HCT116 (cell line): ENCODE measurements at regions not wholly inside any gene's neighbourhood (a gene's known extent, or its start where the extent isn't known, plus 50 kb on each side); places are given as distances from the start of the nearest gene placed in this dataset.

Source experiments
- ATAC-seq: fragments of 200-7000 bp; cut with Tn5 transposase; 2 replicates; pipeline ENCODE4 v1.9.1; 2020; ENCODE audit warnings: mild to moderate bottlenecking, moderate library complexity
- BruUV-seq: library from RNA; stranded (reverse); fragments of 400-500 nt; replicated peaks from 2 replicates; lab custom pipeline; 2021; lab: Mats Ljungman, UMichigan
- CTCF ChIA-PET: fragments of 300-600 bp; sonication (Branson Sonifier 250); formaldehyde crosslinking; loops from one replicate; lab custom pipeline; 2021; ENCODE audit warnings: antibody characterized with exemption; lab: Charles Lee
- POLR2A ChIA-PET: fragments of 300-600, 350-600 bp; sonication (Branson Sonifier 250); formaldehyde crosslinking; loops from one replicate; lab custom pipeline; 2021; ENCODE audit warnings: antibody characterized with exemption; lab: Charles Lee
- RAD21 ChIA-PET, 2 experiments: fragments of 300-600 bp; sonication (Branson Sonifier 250); formaldehyde crosslinking; loops; one replicate each; lab custom pipeline; 2023; ENCODE audit warnings: low total read pairs in 2 of 2; ENCODE audit not compliant: uncharacterized antibody in 2 of 2, unreplicated experiment in 2 of 2, low non-redundant PET in 1 of 2; lab: Charles Lee
- DNase-seq: peaks from one replicate; pipeline ENCODE4 v3.0.0-alpha.2; 2010; ENCODE audit warnings: low read depth, low spot score
- H2AFZ ChIP-seq: fragments of 200-600 bp; shearing (Covaris generic), sonication (generic); 2 replicates; pipeline ENCODE4 v1.6.1; 2017; ENCODE audit warnings: low read depth, mixed run types, mixed read lengths, antibody characterized with exemption, low read length; ENCODE audit not compliant: poor library complexity, severe bottlenecking
- H3K27ac ChIP-seq: 2 replicates; pipeline ENCODE4 v1.5.1; 2012; ENCODE audit warnings: low read depth, low read length
- H3K27me3 ChIP-seq: fragments of 200-600 bp; sonication (generic); 2 replicates; pipeline ENCODE4 v1.6.1; 2016; ENCODE audit warnings: mixed run types, low read length, mixed read lengths; ENCODE audit not compliant: insufficient read depth
- H3K36me3 ChIP-seq, 2 experiments: fragments of 200-500 bp in 1 of 2; fragments of 200-600 bp in 1 of 2; sonication (Bioruptor generic) in 1 of 2; sonication (generic) in 1 of 2; 2 replicates each; pipeline versions ENCODE4 v1.5.1 to v1.6.1; 2014 to 2016; ENCODE audit warnings: low read length in 2 of 2, inconsistent platforms in 1 of 2, mixed read lengths in 1 of 2, mixed run types in 1 of 2; ENCODE audit not compliant: insufficient read depth in 2 of 2, control insufficient read depth in 1 of 2
- H3K4me1 ChIP-seq, 2 experiments: fragments of 200-600 bp in 1 of 2; sonication (generic) in 1 of 2; 2 replicates each; pipeline versions ENCODE4 v1.5.1 to v1.6.1; 2012 to 2017; ENCODE audit warnings: low read length in 2 of 2, inconsistent platforms in 1 of 2, mild to moderate bottlenecking in 1 of 2, mixed read lengths in 1 of 2, mixed run types in 1 of 2, moderate library complexity in 1 of 2; ENCODE audit not compliant: insufficient read depth in 2 of 2, control insufficient read depth in 1 of 2
- H3K4me2 ChIP-seq: fragments of 200-600 bp; sonication (generic); 2 replicates; pipeline ENCODE4 v1.6.1; 2017; ENCODE audit warnings: mixed run types, low read length, mixed read lengths
- H3K4me3 ChIP-seq, 2 experiments: fragments of 200-600 bp in 1 of 2; sonication (generic) in 1 of 2; replicated peaks in 1 of 2; 2 replicates each; pipeline ENCODE4 v1.5.1; 2011 to 2016; ENCODE audit warnings: low read length in 2 of 2, control low read depth in 1 of 2, low read depth in 1 of 2, mild to moderate bottlenecking in 1 of 2, mixed read lengths in 1 of 2, mixed run types in 1 of 2
- H3K79me2 ChIP-seq: fragments of 200-600 bp; sonication (generic); 2 replicates; pipeline ENCODE4 v1.6.1; 2017; ENCODE audit warnings: mild to moderate bottlenecking, mixed run types, low read length, moderate library complexity, mixed read lengths; ENCODE audit not compliant: insufficient read depth
- H3K9ac ChIP-seq: fragments of 200-600 bp; sonication (generic); 2 replicates; pipeline ENCODE4 v1.6.1; 2016; ENCODE audit warnings: low read length, mixed read lengths
- H3K9me2 ChIP-seq: fragments of 200-600 bp; sonication (generic), shearing (Covaris generic); 2 replicates; pipeline ENCODE4 v1.6.1; 2017; ENCODE audit warnings: mixed run types, mild to moderate bottlenecking, moderate library complexity; ENCODE audit not compliant: insufficient read depth
- H3K9me3 ChIP-seq, 2 experiments: fragments of 200-500 bp in 1 of 2; fragments of 200-600 bp in 1 of 2; sonication (Bioruptor generic) in 1 of 2; sonication (generic) in 1 of 2; 2 replicates each; pipeline ENCODE4 v1.6.1; 2014 to 2017; ENCODE audit warnings: low read length in 2 of 2, mixed read lengths in 2 of 2, inconsistent platforms in 1 of 2, low read depth in 1 of 2, mild to moderate bottlenecking in 1 of 2, mixed run types in 1 of 2, moderate library complexity in 1 of 2; ENCODE audit not compliant: control insufficient read depth in 1 of 2, insufficient read depth in 1 of 2
- H4K20me1 ChIP-seq: fragments of 200-600 bp; sonication (generic), shearing (Covaris generic); 2 replicates; pipeline ENCODE4 v1.6.1; 2017; ENCODE audit warnings: mixed run types, mild to moderate bottlenecking, moderate library complexity; ENCODE audit not compliant: insufficient read depth
- CBX3 ChIP-seq: IDR thresholded peaks from 2 replicates; pipeline ENCODE4 v1.6.1; 2012; ENCODE audit warnings: low read depth
- ELF1 ChIP-seq: IDR thresholded peaks from 2 replicates; pipeline ENCODE4 v1.6.1; 2012; ENCODE audit warnings: low read depth, borderline replicate concordance
- JUND ChIP-seq: IDR thresholded peaks from 2 replicates; pipeline ENCODE4 v1.6.1; 2012
- POLR2AphosphoS5 ChIP-seq: IDR thresholded peaks from 2 replicates; pipeline ENCODE4 v1.6.1; 2011; ENCODE audit warnings: mild to moderate bottlenecking, low read depth, low read length, moderate library complexity
- SIN3A ChIP-seq: IDR thresholded peaks from 2 replicates; pipeline ENCODE4 v1.6.1; 2012; ENCODE audit warnings: low read depth
- SP1 ChIP-seq: IDR thresholded peaks from 2 replicates; pipeline ENCODE4 v1.6.1; 2012; ENCODE audit warnings: low read depth
- SRF ChIP-seq: IDR thresholded peaks from 2 replicates; pipeline ENCODE4 v1.6.1; 2012; ENCODE audit warnings: low read depth
- TCF7L2 ChIP-seq: IDR thresholded peaks from 2 replicates; pipeline ENCODE4 v1.7.0; 2011; ENCODE audit warnings: borderline replicate concordance, inconsistent platforms; ENCODE audit not compliant: insufficient read depth, insufficient read length; ENCODE audit errors: extremely low read depth
- ZBTB33 ChIP-seq: IDR thresholded peaks from 2 replicates; pipeline ENCODE4 v1.6.1; 2011; ENCODE audit warnings: mild to moderate bottlenecking, low read length, moderate library complexity; ENCODE audit not compliant: insufficient replicate concordance; ENCODE audit errors: extremely low read depth
- ZNF274 ChIP-seq: fragments of 200-500 bp; sonication (Bioruptor generic); IDR thresholded peaks from 2 replicates; pipeline ENCODE4 v1.6.1; 2014; ENCODE audit warnings: mild to moderate bottlenecking, low read depth, low read length, inconsistent platforms
- intact Hi-C: fragments of 100-400 bp; cut with micrococcal nuclease; formaldehyde crosslinking; loops from 2 replicates; pipeline ENCODE4 v1.10.0; 2022
- TF ChIP-seq, protein P1 (sequence below): IDR thresholded peaks from 2 replicates; pipeline ENCODE4 v1.6.1; 2012; ENCODE audit warnings: low read depth

DNA sequence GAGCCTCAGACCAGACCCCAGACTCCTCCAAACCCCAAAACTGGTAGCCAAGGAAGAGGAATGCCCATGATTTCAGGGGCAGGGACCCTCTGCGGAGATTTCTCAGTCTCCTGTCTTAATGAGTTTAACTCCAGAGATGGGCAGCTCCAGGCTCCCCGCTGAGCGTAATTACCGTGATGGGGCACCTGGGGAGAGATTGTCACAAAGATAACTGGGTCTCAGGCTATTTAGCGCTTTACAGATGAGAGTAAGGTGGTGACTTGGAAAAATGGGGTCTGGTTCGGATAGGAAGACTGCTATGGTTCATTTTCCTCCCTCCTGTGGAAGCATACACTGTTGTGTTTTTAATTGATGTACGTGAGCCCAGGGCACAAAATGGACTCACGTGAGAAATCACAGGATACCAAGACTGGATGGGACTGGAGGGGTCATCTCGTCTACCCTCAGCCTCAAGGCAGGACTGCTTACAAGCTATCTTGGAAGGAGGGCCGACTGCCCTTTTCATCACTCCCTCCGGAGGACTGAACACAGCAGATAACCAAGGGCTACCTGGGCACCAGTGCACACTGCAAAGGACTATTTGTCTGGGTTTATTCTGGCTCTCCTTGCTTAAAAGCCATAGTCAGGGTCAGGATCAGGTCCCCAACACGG lies 427.8 kb downstream of the ZNF521 start (continued):
- TF ChIP-seq, protein P1, sequence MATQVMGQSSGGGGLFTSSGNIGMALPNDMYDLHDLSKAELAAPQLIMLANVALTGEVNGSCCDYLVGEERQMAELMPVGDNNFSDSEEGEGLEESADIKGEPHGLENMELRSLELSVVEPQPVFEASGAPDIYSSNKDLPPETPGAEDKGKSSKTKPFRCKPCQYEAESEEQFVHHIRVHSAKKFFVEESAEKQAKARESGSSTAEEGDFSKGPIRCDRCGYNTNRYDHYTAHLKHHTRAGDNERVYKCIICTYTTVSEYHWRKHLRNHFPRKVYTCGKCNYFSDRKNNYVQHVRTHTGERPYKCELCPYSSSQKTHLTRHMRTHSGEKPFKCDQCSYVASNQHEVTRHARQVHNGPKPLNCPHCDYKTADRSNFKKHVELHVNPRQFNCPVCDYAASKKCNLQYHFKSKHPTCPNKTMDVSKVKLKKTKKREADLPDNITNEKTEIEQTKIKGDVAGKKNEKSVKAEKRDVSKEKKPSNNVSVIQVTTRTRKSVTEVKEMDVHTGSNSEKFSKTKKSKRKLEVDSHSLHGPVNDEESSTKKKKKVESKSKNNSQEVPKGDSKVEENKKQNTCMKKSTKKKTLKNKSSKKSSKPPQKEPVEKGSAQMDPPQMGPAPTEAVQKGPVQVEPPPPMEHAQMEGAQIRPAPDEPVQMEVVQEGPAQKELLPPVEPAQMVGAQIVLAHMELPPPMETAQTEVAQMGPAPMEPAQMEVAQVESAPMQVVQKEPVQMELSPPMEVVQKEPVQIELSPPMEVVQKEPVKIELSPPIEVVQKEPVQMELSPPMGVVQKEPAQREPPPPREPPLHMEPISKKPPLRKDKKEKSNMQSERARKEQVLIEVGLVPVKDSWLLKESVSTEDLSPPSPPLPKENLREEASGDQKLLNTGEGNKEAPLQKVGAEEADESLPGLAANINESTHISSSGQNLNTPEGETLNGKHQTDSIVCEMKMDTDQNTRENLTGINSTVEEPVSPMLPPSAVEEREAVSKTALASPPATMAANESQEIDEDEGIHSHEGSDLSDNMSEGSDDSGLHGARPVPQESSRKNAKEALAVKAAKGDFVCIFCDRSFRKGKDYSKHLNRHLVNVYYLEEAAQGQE: no peak
- no peak for TF ChIP-seq SP1
- TF ChIP-seq SIN3A: no peak
- TF ChIP-seq POLR2AphosphoS5: no peak
- TF ChIP-seq JUND: no peak
- no peak for TF ChIP-seq SRF

DNA sequence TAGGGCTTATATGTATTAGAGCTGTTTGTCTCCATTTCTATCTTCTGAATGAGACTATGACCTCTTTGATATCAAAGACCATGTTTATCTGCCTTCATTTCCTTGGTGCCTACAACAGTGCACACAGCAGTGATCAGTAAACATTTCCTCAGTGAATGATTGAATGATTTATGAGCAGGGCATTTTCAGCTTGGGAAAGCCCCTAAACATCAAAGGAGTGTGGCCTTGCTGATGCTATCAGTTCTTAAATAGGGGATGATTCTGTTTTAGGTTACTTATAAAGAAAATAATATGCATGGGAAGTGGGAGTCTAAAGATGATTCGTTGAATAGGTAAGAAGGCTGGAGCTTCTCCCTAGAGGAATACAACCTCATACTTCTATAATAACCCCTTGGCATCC lies 425.3 kb downstream of the ZNF521 start:
- Histone ChIP-seq H3K4me3 (no peak overlapping the region), H3K27ac (no peak overlapping the region), H3K9me2 (no peaks in the 10 kb centered on the region), H3K36me3 (no peaks in the 10 kb centered on the region), H2AFZ (no peak overlapping the region), H3K4me1 (no peaks in the 10 kb centered on the region), H3K4me2 (no peak overlapping the region), H3K79me2 (no peaks in the 10 kb centered on the region), H3K9me3 (no peaks in the 10 kb centered on the region), H3K9ac (no peak overlapping the region), H3K27me3 (peaks cover 6% of the 10 kb centered on the region; the same call in 1 of the 2 replicates), H4K20me1 (no peaks in the 10 kb centered on the region)
- no peak for TF ChIP-seq ZBTB33
- TF ChIP-seq JUND: no peak
- TF ChIP-seq SP1: no peak
- TF ChIP-seq CBX3: no peak
- no peak for TF ChIP-seq TCF7L2
- TF ChIP-seq SRF: no peak
- no peak for TF ChIP-seq POLR2AphosphoS5
- TF ChIP-seq ELF1: no peak
- TF ChIP-seq SIN3A: no peak
- TF ChIP-seq ZNF274: no peak
- ATAC-seq (no peak), DNase-seq (no peak)
- ChIA-PET CTCF (no interaction called here), POLR2A (no interaction called here), RAD21 (no interaction called here)
- intact Hi-C loops: no loop called here
- BruUV-seq: no TSS peak
